A172 (cell line): ENCODE measurements at regions not wholly inside any gene's neighbourhood (a gene's known extent, or its start where the extent isn't known, plus 50 kb on each side); places are given as distances from the start of the nearest gene placed in this dataset.

Source experiments
- DNase-seq: peaks from one replicate; pipeline ENCODE4 v3.0.0-alpha.2; 2015; ENCODE audit warnings: low spot score

DNA sequence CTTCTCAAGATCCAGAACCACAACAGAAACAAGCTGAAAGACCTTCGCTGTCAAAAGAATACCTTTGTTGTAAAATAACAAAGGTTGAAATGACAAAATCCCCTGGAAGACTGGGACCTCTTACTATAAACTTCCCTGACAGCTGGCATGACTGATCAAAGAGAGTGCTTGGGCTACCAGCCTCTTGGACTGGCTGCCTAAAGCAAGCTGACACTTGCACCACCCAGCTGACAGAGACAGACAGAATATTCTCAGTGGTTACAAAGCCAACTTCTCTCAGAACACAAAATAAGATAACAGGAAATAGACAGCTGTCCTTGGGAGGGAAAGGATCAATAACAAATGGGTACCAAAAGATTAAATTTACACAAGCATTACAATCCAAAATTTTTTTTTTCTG lies 241.7 kb upstream of the SPOCK3 start:
- DNase-seq: no peak

DNA sequence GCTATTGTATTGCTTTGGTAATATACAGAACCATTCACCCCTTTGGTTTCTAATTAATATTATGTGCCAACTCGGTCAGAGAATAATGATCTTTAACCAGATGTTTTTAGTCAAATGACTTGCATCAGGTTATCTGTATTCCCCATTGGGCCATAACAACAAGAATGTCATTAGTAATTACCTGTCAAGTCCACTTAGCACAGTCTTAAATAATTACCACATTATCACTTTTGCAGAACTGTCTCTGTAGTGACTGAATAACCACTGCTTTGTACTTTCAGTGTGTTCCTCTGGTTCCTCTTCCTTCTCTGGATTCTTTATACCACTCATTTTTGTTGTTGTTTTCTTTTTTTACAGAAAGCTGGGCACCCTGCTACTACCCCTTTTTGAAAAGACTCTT lies 257.7 kb upstream of the SPOCK3 start:
- DNase-seq: no peak

DNA sequence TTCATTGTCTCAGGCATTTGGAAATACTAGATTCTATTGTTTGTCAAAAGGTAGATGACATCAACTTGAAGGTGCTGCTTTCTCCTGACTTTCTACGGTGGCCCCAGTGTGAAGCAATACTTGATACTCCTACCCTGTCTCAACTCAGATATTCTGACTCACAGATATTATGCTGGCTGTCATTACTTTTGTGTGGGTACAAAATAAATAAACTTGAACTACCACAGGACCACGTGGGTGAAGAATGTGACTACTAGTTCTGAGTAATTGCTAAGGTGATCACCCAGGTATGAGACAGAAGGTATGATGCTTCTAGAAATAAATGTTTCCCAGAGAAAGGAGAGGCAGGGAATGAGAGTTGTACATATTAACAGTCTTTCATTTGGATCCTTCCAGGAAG lies 275.3 kb upstream of the SPOCK3 start:
- DNase-seq: no peak

DNA sequence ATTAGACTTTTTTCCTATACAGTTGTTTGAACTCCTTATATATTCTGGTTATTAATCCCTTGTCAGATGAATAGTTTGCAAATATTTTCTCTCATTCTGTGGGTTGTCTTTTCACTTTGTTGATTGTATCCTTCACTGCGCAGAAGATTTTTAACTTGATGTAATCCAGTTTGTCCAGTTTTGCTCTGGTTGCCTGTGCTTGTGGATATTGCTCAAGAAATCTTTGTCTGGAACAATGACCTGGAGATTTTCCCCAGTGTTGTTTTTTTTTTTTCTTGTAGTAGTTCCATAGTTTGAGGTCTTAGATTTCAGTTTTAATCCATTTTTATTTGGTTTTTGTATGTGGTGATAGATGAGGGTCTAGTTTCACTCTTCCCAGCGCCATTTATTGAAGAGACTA lies 289.8 kb upstream of the SPOCK3 start:
- no peak for DNase-seq

DNA sequence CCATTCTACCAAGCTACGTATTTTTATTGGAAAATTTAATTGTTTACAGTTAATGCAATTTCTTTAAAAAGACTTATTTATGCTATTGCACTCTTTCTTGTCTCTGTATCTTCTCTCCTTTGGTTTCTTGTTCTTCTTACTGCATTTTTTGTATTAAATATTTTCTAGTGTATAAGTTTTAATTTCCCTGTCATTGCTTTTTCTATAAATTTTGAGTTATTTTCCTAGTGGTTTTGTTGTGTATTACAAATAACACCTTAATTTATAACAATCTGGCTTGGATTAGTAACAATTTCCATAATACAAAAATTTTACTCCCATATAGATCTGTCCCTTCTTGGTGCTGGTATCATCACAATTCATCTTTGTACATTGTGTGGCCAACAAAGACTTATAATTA lies 303.5 kb upstream of the SPOCK3 start:
- DNase-seq: no peak

DNA sequence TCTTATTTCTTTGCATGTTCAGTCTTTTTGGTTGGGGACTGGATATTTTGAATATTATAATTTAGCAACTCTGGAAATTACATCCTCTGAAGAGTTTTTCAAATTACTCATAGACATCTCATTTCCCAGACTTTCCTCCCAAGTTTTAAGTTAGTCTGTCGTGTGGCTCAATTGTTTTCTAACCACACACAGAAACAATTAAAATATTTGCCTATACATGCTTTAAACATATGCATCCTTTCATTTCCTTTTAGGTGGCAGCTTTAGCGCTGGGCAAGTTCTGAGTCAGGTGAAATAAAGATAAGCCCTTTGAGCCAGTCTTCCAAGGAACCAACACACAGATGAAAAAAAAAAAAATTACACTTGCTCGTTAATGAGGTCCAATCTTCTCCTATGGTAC lies 307.0 kb upstream of the SPOCK3 start:
- peak; percentile 2 for DNase-seq

DNA sequence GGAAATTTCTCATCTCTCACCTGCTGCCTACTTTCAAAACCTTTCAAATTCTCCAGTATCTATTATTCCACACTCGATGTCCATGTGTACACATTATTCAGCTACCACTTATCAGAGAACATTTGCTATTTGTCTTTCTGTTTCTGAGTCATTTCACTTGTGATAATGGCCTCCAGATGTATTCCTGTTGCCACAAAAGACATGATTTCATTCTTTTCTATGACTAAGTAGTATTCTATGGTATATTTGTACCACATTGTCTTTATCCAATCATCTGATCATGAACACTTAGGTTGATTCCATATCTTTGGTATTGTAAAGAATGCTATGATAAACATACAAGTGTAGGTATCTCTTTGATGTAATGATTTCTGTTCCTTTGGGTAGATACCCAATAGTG lies 310.1 kb upstream of the SPOCK3 start:
- DNase-seq: no peak

DNA sequence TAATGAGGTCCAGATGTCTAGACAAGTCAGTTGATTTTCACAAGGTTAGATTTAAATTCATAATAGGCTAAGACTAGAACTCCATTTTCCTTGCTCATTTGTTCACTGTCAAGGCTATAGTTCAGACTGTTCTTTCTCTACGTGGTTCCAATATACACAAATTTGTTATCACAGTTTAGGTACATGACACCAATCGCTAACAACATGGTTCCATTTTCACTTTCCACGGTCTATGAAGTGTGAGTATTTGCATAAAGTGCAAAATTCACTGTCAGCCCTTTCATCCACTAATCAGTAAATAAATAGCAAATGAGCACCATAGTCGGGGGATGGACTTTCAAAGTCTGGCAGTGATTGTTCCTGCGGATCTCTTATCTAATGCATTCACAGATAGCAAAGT lies 315.7 kb upstream of the SPOCK3 start:
- DNase-seq: no peak

DNA sequence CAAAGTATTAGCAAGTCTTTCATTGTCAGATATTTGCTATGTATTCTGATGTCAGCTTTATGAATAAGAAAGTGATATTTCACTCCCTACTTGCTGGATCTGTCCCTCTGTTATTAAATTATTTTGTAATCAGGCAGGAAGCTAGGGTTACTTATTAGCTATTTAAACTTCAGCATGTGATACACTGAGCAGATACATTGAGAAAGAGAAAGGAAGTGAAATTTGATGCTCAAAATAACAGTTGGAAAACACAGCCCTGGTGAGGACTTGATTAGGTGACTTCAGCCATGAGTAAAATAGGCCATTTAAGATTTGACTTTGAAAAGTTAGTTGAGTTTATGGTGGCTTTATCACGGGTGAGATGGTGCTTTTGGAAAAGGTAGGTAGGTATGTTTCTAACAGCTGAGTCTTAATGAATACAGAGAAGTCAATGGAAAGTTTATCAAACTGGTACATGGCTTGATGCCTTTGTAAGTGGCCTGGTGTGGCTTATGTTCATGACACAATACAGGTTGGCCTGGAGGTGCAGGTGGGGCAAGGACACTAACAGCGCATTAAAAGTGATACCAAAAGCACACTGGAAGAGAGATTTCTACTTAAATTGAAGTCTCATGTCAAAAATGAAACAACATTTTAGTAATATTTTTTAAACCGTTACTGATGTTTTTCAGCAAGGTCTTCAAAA lies 321.2 kb upstream of the SPOCK3 start:
- DNase-seq: no peak

DNA sequence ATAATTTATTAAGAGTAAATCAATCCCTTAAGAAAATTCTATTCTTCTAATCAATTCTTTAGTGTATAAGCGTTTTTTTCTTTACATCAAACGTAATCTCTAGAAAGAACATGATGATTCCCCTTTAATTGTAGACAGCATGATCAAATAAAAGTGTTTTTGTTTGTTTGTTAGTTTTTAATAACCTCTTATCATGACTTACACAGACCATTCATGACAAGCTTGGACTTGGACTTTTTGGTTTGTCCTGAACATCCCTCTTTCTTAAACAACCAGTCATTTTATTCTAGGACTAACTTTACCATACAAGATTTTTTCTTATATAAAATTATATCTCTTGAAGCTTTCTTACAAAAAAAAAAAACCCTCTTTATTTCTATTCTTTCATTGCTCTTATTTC lies 344.6 kb upstream of the SPOCK3 start:
- DNase-seq: peak; percentile 9

DNA sequence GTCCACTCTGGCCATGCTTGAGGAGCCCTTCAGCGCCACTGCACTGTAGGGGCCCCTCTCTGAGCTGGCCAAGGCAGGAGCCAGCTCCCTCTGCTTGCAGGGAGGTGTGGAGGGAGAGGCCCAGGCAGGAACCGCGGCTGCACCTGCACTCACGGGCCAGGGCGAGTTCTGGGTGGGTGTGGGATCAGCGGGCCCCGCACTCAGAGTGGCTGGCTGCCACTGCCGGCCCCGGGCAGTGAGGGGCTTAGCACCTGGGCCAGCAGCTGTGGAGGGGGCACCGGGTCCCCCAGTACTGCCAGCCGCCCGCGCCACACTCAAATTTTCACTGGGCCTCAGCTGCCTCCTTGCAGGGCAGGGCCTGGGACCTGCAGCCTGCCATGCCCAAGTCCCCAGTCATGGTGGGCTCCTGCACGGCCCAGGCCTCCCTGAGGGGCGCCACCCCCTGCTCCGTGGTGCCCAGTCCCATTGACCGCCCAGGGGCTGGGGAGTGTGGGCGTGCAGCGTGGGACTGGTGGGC lies 347.2 kb upstream of the SPOCK3 start:
- DNase-seq: no peak

DNA sequence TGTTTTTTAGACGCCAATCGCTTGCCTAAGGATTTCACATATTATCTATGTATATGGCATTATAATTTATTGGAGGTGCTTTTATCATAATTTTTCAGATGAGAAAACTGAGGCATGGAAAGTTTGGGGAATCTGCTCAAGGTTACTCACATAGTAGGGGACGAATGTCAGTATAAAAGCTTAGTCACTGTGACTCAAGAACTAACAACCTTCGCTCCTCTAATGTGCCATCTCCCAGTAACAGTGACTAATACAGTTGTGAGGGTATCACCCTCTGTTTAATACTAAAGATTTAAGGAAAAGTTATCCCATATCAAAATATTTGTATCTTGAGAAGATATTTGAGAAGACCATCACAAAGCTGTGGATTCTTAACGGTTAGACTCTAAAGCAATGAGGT lies 353.1 kb upstream of the SPOCK3 start:
- peak; percentile 52 for DNase-seq

DNA sequence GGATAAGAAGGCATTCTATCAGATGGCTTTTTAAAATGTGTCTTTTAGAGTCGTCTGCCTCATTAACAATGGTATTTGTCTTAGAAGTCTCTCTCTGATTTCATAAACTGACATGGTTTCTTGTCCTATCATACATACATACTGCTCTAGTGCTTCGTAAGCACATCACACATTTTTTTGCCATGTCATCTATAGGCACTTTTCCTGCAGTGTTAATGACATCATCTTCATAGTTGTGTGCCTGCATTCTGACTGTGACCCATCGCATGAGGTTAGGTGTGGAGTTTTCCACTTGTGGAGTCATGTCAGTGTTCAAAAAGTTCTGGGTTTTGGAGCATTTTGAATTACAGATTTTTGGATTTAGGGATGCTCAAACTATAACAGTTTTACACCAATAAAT lies 361.6 kb upstream of the SPOCK3 start:
- DNase-seq: peak; percentile 11

DNA sequence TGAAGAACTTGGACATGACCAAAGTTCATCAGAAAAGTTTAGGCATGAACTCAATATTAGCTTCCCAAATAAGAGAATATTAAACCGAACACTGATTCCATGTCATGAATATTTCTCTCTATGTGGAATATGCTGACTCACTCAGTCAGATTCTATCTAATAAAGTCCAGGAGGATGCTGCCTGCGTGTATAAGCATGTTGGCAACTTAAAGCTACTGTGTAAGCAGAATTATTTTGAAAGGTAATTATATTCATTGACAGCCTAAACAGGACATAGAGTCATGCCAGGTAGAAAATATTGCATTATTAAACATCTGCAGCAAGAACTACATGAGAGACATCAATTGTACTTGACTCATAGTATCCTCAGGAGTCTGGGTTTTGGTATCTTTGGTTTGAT lies 367.9 kb upstream of the SPOCK3 start:
- DNase-seq: no peak

DNA sequence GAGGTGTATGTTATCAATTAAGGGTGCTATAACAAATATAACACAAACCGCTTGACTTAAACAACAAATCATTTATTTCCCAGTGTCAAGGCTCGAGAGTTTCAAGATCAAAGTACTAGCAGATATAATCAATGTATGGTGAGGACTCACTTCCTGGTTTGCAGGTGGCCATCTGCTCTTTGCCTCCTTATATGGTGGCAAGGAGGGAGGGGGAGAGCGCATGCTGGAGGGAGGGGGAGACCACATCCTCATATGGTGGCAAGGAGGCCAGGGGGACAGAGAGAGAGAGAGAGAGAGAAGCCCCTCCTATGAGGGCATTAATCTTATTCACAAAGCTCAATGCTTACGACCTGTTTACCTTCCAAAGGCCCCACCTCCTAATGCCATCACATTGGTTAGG lies 372.3 kb upstream of the SPOCK3 start:
- no peak for DNase-seq

DNA sequence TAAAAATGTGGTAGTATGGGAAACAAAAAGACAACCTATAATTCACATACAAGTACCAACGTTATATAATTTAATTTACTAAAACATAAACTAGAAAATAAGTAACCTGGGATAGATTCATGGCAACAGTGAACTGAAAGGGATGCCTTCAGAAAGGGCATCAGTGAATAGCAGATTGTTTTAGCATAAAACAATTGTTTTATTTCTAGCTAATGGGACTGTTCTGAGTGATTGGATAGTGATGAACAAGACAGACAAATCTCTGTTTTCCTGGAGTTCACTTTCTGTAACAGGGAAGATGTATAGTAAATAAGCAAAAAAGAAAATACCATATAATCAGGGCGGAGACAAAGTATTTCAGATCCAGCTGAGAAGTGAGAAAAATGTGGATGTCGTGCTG lies 379.1 kb upstream of the SPOCK3 start:
- DNase-seq: no peak

DNA sequence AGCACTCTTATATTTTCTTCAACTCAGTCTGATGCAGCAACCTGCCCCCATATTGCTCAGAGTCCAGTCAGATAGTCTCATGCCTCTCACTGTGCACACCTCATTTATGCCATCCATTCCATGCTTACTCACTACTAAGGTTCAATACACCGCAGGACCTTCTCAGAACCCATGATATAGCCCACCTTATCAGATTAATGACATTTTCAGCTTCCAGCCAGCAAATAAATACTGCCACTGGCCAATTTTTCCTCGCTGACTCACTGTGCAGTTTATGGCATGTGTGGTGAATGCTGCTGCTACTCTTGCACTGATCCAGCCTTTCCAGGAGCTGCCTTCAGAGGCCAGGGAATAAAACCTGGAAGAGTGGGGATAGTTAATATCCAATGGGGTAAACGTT lies 380.6 kb upstream of the SPOCK3 start:
- peak; percentile 65 for DNase-seq

DNA sequence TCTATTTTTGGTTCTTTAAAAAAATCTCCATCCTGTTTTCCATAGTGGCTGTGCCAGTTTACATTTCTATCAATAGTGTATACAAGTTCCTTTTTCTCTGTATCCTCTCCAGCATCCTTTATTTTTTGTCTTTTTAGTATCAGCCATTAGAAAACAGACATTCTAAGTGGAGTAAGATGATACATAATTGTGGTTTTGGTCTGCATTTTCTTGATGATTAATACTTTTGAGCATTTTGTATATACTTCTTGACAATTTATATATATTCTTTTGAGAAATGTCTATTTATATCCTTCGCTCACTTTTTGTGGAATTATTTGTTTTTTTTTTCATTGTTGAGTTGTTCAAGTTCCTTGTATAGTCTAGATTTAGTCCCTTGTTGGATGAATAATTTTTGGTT lies 382.2 kb upstream of the SPOCK3 start:
- DNase-seq: no peak

DNA sequence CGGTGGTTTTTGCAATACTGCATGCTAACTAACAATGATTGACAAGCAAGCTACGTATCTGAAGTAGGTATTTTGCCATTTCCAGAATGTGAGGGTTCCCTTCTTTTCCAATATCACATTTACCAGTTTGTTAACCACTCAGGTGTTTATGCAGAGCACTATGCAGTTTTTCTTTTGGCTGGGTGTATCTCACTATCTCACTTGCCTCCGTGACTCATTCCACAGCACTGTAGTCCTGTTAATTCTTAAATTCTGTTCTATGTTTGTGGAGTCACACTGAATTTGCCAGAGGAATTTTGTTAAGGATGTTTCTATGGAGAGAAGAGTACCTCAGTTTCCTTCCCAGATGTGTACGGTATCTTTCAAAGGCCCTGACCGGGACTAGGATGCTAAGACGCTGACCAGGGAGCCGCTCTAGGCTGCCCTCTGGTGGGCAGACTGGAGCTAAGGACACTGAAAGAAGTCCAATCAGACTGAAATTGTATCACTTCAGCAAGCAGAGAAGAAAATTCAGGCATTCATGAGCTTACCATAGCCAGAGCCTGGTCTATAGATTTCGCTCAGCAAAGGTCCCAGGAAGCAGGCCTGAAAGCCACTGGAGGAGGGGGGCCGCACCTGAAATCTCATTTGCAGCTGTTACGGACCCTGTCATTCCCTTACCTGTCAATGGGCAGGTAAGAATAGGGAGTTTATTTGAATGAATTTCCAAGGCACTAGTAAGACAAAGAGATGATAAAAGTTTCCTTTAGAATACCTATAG lies 388.4 kb upstream of the SPOCK3 start:
- peak; percentile 67 for DNase-seq

DNA sequence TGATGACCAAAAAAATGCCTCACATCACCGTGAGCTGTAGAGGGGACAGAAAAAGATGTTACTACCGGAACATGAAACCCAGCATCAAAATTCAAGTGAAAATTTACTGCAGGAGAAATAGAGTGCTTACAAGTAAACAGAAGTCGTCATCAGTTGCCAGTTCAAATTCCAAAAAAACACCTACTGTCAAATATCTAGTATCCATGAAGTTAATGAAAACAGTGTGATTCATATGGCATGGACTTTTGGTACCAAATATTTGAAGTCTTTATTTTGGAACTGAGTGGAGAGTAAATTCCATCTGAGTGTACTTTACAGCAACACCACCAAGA lies 388.9 kb upstream of the SPOCK3 start:
- DNase-seq: no peak

DNA sequence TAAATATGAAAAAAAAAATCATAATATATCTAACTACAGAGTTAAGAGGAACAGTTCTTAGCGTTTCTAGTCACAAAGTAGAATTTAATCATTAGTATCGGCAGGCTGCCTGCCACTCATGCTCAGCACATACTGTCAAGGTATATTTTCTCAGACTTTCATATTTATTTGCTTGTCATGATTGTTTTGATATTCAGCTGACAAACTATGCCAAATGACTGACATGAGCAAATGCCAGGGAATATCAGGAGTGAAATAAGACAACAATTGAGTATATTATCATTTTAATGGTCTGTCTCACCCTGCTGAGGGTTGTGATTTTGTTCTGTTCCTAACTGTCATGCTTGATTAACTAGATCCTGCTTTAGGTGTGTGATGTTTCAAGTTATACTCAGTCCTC lies 395.0 kb upstream of the SPOCK3 start:
- DNase-seq: no peak

DNA sequence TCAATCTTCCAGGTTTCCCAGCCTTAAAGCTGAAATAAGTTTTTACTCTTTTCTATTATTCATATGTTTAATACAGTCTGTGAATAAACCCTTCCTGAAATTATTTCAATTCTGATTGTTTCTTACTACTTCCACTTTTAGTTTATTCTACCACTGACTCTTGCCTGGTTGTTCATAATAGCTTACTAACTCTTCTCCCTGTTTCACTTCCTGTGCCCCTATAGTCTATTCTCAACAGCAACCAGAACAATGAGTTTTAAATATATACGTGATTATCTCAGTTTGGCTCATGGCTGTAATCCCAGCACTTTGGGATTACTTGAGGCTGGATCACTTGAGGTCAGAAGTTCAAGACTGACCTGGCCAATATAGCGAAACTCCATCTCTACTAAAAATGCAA lies 408.0 kb upstream of the SPOCK3 start:
- no peak for DNase-seq

DNA sequence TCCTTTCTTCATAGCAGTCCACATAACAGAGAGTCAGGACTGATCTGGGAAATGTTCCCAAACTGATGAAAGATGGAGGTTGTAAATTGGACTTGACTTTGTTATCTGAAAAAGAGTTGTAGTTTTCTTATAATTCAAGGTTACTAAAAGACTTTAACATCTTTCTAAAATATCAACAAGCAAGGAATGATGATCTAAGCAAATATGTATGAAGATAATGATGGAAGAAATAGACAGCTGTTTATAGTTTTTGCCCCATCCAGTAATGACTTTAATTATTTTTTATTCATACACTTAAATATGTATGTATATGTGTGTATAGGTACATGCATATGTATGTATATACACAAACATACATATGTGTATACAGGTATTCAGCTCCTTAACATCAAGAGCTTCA lies 411.1 kb upstream of the SPOCK3 start:
- DNase-seq: no peak

DNA sequence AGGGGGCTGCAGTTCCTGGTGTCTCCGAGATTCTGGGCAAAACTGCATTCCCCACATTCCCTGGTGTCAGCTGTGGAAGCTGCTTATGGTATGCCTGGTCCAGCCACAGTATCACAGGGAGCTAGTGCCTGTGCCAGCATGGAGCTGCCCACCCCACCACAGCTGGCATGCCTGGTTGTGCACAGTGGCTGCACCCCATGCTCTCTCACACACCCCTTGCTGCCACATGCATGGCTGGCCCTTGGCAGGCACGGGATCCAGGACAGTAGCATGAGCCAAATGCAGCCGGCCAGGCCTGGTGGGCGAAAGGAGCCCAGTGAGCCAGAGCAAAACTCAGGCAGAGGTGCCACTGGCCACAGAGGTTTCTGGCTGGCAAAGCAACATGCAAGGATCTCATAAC lies 418.0 kb upstream of the SPOCK3 start:
- DNase-seq: no peak
